ENCODE measurements at regions not wholly inside any gene's neighbourhood (a gene's known extent, or its start where the extent isn't known, plus 50 kb on each side); places are given as distances from the start of the nearest gene placed in this dataset.

GRCh38 chr5:125061726-125062125 is 315.3 kb upstream of the ZNF608 start:
- no peak for TF ChIP-seq POLR2A (IDR thresholded peaks at IDR 0.05; ENCODE audit: low read length)
- TF ChIP-seq GATA1 (IDR thresholded peaks at IDR 0.05; ENCODE audit: low read depth, low read length) = no peak

All from erythroblast (primary cell).